ENCODE measurements at regions not wholly inside any gene's neighbourhood (a gene's known extent, or its start where the extent isn't known, plus 50 kb on each side); places are given as distances from the start of the nearest gene placed in this dataset.

DNA sequence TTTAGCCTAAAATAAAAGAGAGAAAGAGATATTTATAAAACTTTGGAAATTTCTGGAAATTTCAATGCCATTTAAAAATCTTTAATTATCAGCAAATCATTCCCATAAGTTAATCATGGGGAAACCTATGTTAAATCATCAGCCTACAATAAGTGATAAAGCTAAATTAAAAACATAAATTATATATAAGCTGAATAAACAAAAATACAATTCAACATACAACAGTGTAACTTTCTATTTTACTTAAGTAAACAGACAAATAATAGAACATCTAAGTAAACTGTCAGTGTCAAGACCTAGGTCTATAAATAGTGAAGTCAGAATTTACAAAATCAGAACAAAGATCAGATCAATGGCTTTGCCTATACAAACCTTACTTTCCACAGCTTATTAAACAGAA lies 57.5 kb downstream of the EPRS1 start:
- TF ChIP-seq CTCF (optimal IDR thresholded peaks at IDR 0.05 in 1 of 3, IDR thresholded peaks at IDR 0.05 in 1 of 3, conservative IDR thresholded peaks at IDR 0.05 in 1 of 3; ENCODE audit: extremely low read depth in 1 of 3, insufficient read depth in 2 of 3, low read length in 3 of 3) (no peak), EZH2 (IDR thresholded peaks at IDR 0.05; ENCODE audit: low read length) (no peak)

All from keratinocyte (primary cell).